NCI-H748 treated with DMSO at 0.1 percent for 48 hours (cell line): ENCODE measurements at regions not wholly inside any gene's neighbourhood (a gene's known extent, or its start where the extent isn't known, plus 50 kb on each side); places are given as distances from the start of the nearest gene placed in this dataset.

ENCODE experiments used
- DNase-seq: peaks from one replicate; lab custom pipeline; 2025; lab: John Stamatoyannopoulos, UW

DNA sequence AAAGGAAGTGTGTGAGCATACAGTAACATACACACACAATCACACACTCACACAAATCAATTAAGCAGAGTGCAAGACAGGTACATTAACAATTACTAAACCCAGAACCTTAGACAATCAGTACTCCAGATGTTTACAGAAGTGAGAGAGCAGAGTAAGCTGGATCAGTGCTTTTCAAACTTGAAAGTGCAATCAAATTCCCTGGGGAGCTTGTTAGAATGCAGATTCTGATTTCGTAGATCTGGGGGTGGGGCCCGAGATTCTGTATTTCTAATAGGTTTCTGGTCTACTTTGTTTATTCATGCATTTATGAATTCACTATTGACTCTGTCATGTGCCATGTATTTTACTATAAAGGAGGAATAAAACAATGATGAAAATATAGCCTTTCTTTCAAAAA lies 179.6 kb upstream of the PHYHIPL start:
- no peak for DNase-seq

DNA sequence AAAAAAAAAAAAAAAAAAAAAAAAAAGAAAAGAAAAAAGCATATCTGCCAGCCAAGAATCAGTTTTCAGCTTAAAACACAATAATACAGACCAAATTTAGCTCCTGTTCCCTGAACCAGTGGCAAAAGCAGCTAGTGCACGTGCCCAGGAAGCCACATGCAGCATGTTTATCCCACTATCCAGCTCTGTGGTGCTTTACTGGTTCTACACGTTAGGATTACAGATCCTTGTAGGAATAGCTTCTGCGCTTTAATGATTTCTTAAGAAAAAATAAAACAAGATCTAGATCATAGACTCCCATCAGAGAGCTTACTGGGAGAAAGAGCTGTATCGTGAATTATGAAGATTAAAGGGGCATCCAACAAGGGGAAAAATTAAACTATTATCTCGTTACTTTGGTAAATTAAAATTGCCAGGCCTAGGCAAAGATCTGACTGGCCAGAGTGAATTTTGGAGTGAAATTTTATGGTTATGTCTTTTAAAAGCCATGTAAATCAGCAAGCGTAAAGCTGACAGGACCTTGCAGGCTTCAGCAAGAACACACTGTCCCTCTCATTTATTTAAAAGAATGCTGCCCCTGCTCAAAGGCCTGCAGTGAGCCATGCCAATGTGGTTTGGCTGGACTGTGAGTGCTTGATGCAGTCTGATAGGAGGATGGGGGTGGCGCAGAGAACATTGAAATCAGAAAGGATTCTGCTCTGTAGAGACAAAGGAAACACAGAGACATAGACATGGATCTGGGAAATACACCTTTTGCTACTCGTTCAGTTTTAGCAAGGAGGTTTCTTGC lies 177.3 kb upstream of the PHYHIPL start:
- no peak for DNase-seq

DNA sequence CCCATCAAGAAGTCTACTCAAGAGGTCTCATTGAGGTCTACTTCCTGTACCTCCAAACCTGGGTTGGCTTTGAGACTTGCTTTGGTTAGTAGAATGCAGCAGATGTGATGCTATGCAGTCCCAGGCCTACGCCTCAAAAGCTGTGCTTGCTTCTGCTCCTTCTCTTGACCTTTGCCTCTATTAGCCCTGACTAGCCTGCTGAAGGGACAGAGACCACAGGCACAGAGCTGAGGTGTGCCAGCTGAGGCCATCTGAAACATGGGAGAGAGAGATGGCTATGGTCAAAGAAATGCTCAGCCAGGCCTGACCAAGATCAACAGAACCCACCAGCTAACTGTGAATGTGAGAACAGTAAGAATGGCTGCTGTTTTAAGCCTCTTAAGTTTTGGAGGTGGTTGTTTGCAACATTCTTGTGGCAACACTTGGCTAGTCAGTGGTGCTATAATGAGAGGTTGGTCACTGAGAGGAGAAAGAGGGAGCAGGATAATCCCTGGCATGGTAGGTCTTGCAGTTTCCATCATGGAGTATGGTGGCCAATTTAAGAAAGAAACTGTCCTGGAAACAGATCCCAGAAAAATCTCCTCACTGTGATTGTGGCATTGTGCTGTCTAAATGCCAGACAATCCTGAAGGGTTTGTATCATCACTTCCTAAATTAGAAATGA lies 176.1 kb upstream of the PHYHIPL start:
- no peak for DNase-seq

DNA sequence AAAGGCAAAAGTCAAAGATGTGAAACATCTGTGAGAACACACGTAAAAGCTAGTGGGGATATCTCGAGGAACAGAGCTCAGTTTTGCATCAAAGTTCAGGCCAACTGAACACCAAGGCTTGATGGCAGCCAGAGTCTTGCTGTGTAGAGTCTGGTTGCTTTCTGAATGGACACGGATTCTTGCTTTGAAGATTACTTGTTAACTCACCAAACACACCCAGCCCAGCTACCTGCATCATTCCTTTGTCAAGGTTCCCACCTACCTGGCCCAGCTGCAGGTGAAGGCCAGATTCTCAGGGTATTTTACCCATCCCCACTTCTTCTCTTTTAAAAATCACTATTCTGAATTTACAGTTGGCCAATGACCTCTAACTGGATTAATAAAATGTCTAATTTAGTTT lies 174.4 kb upstream of the PHYHIPL start:
- no peak for DNase-seq

DNA sequence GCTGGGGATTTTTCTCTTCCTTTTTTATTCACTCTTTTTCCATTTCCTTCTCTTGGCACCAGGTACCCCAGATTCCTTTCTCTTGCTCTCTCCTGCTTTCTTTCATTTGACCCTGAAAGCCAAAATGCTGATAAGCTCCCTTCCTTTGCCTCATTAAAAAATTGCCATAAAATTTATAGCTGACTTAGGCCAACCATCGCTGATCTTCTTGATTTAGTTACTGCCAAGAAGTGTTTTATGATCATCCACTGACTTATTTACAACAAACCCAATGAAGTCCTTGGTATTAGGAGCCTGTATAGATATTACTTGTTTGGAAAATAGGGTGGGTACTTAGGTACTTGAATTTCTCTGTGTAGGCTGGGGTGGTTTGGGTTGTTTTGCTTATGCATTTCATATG lies 173.2 kb upstream of the PHYHIPL start:
- no peak for DNase-seq

DNA sequence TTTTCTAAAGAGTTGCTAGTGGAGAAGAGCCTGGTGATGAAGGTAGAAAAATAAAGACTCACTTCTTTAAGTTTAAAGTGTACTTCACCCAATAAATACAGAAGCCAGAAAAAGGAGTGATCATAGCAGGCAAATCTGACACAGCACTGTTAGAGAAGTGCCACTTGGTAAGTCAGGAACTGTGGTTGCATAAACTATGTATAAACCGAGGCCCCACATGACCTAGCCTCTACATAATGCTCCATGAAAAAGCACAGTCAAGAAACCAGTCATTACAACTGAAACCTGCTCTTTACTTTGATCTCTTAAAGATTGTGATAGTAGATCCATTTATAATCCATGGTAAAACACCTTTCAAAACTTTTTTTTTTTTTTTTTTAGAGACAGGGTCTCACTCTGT lies 172.1 kb upstream of the PHYHIPL start:
- no peak for DNase-seq

DNA sequence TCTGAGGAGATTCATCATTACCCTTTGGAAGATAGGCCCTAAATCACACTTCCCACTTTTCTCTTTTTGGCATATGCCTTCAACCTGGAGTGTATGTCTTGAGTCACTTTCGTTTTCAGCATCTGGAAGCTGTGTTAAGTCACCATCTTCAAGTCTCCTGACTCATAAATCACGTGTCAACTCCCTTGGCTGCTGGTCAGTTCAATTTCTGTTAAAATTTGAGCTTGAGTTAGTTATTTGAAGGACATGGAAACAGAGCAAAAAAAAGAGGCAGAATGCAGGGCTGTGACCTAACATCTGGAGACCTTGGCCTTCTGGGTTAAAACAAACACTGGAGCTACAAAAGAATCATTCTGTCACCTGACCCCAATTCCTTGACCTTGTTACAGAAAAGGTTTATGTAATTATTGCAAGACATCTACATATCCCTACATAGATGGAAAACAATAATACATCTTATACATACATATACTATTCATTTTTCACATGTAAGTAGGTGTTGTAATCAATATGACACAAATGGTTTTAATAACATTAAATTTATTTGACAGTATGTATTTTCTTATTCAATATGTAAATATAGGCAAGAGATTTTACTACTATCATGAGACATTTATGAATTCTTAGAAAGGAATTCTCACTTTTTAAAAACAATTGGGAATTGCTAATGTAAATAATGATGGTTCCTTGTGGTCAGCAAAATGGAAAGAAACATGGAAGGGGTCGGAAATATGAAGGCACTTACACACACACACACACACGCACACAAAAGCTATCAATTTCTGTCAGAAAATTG lies 169.7 kb upstream of the PHYHIPL start:
- no peak for DNase-seq

DNA sequence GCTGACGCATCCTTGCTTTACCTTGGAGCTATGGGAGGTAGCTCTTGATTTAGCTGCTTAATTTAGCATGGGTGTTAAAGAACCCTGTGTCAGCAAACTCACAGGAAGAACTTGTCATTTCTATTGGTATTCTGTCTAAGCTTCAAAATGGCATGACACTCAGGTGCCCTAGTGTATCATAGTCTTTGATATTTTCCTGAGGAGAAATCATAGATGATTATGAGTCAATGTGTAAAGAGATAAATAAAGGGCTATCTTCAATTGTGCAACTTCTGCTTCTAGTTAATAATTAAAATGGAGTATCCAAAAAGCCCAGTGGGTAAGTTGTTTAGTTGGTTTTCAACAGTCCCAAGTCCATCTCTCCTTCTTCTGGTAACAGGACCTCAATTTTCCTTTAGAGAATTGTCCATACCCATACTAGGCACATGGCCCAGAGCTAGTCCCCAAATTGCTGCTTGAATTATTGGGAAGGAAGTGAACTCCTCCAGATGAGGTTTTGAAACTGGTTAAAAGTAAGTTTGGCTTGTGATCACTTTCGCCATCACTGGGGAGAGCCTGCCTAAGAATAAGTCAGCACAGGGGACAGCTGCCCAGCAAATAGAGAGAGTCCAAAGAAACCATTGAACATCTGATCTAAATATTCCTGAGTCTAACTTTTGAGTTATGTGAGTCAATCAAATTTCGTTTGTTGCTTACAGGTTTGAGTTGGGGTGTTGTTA lies 169.0 kb upstream of the PHYHIPL start:
- DNase-seq: no peak

DNA sequence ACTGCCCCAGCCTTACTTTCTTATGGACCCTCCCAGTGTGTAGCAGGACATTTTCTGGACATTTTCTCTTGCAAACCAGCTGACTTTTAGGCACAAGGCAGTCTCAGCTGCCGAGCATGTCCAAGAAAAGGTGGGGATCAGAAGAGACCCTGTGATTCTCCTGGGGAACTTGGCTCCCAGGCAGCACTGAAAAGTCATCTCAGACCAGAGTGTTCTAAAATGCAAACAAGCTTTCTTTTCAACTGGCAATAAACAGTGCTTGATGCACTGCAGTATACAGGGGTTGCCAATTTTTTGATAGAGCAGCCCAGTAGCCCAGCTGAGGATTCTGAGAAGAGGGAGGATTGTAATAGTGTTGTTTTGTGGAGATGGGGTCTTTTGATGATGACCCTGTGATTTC lies 168.0 kb upstream of the PHYHIPL start:
- DNase-seq: no peak

DNA sequence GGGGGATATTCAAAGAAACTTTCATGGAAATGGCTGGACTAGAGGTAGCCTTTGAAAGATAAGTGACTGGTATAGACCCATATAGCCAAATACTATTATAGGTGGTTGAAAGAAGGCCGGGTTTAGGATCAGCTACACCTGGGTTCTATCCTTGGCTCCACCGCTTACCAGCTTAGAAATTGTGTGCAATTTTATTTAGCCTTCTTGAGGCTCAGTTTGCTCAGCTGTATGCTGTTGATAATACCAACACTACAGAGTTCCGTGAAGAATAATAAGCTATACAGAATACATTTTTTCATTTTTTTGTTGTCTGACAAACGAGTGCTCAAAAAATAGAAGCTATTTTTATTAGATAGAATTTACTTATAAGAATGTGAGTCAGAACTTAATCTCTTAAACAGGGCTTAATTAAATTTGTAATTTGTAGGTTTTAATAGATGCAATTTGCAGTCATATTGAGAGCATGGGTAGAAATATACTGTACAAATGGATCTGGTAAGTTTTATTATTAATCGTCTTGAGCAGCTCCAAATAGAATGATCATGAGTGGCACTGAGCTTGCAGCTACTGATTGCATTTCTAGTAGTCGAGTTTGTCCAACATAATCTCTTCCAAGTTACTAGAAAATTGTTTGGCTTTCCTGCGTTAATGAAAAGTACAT lies 164.3 kb upstream of the PHYHIPL start:
- DNase-seq: no peak

DNA sequence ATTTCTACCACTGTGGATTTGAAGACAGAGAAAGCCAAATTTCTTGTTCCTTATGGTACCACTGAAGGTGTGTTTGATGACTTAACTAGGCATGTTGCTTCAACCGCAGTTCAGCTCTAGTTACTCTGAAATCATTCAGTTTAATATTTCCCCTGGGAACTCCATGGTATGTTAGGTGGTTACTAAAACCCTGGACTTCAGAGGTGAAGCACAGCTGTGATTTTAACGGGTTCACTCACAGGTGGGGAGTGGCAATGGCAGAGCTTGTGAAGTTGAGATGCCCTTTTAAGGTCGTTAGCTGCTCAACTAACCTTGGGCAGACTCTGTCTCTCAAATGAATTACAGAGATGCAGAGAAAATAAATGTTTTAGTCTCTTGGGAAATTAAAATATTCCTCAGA lies 163.6 kb upstream of the PHYHIPL start:
- no peak for DNase-seq

DNA sequence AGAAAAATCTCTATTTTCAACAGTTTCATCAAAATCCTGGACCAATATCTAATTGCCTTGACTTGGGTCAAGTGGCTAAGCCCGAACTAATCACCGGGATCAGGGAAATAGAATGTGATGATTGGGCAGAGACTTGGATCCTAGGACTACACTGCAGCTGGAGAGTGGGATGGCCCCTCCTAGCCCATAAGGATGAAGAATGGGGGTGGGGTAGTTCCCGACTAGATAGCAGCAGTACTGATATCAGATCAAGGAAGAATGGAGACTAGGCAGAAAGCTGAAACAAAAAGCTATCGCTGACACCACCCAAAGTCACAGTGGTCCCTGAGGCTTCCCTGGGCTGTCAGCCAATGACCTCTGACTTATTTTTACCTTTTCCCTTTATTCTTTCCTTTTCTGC lies 160.4 kb upstream of the PHYHIPL start:
- DNase-seq: no peak

DNA sequence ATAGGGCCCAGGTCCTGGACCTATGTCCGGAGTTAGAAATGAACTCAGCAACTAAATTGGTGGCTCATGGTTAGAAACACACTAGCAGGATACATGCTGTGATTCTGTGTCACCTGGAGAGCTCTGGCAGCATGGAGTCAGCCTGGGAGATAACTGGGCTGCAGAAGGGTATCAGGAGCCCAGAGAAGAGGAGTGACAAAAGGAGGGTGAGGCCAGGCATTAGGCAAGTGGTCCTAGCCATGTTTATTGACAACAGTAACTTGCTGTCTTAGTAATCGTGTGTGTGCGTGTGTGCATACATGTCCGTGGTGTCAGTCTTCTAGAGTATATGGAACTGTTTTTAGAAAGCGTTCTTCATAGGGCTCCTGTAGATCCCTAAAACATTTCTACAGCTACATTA lies 157.5 kb upstream of the PHYHIPL start:
- no peak for DNase-seq

DNA sequence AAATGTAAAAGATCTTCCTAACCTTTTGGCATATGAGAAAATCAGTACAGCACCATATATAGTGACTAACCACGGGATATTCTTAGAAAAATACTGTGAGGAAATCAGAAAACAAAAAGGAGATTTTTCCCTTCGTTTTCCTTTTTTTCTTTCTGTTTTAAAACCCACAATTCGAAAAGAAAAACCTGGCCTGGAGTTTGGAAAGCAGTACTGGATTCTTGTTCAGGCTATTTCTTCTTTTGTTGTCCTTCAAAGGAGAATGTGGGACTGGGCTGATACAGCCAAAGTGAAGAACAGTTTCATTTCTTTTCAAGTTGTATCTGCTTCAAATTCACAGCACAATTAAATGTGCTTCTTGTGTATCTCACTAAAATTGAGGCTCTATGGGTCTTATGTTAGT lies 156.8 kb upstream of the PHYHIPL start:
- no peak for DNase-seq

DNA sequence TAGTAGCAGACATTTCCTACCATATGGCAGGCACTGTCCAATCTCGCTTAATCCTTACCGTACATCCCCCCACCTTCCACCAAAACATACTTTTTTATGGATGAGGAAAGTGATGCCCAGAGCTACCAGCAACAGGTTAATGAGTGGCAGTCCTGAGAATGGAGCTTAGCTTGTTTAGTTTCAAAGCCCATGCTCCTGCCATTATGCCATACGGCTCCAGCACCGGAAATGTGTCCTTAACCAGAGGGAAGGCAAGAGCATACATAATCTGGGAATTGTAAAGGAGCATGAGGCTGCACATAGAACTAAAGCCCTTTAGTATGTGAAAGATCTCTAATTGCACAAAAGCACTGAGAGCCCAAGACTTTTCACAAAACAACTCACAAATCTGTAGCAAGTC lies 155.9 kb upstream of the PHYHIPL start:
- DNase-seq: no peak

DNA sequence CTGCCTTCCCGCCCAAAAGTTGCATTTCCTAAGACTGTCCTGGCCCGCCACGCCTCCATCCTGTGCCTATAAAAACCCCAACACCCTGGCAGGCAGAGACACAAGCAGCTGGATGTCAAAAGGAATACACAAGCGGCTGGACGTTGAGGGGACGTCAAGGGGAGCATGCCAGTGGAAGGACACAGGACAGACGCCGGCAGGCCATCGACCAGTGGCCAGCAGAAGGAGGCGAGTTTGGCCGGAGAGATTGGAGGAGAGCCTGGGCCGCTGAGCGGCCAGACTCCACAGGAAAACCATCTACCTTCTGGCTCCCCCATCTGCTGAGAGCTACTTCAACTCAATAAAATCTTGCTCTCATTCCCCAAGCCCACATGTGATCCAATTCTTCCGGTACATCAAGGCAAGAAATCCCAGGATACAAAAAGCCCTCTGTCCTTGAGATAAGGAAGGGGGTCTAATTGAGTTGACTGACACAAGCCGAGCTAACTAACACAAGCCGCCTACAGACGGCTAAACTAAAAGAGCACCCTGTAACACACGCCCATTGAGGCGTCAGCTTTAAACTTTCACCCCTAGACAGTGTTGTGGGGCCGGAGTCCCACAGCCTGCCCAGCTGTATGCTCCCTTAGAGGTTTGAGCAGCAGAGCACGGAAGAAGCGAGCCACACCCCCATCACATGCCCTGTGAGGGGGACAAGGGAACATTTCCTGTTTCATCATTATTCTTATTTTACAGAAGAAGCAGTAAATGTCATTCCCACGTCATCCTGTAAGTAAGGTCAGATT lies 150.3 kb upstream of the PHYHIPL start:
- no peak for DNase-seq

DNA sequence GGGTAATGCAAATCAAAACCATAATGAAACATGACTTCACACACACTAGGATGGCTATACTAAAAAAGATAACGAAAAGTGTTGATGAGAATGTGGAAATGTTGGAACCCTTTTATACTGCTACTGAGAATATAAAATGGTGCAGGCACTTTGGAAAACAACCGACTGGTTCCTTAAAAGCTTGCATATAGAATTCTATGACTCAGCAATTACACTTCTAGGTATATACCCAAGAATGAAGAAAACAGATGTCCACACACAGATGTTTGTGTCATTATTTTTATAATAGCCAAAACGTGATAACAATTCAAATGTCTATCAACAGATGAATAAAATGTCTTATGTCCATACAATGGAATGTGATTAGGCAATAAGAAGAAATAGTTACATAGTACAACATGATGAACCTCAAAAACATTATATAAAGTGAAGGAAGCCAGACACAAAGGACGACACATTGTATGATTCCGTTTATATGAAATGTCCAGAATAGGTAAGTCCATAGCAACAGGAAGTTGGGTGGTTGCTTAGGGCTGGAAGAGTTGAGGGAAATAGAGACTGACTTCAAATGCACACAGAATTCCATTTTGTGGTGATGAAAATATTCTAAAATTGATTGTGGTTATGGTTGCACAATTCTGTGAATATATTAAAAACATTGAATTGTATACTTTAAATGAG lies 148.3 kb upstream of the PHYHIPL start:
- DNase-seq: no peak

DNA sequence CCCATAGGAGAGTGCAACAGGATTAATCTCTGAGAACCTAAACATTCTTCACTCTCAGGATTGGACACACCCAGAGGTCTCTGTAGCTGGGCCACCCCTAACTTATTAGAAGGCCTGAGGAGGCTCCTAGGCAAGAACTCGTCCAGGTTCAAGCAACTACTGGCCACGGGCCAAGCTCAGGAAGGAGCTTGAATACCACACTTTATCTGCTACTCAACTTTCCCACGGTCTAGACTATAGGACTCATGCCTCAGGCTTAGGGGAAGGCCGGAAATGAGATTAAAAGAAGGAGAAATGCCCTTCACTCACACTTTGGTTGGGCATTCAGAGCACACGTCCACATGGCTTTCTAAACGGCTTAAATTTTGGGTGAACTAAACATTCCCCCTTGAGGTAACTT lies 142.8 kb upstream of the PHYHIPL start:
- no peak for DNase-seq

DNA sequence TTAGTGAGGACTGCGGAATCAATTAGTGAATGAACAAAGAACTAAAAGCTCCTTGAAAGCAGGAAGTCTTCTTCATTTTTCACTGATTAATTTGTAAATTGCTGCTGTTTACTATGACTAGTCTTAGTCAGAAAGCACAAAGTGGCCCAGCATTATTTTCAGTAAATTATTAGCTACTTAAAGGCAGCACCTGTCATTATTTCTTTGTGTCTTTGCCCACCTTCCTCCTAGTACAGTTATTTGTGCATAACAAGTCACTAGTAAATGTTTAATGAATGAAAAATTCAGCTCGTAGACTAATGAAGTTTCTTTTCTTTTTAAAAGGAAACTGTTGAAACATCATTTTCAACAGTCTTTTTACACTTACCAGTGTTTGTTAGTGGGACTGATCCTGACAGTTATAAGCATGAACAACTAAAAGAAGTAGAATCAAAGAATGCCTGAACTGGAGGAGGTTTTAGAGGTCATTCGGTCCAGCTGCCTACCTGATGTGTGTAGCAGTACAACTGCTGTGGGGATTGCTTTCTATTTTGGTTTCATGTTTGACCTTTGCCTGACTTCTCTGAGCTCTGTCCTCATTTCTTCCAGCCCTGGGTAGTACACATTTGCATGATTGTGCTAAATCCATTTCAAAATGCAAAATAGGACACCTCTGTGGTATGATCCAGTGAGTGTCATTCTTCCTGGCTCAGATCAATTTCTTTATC lies 140.0 kb upstream of the PHYHIPL start:
- no peak for DNase-seq

DNA sequence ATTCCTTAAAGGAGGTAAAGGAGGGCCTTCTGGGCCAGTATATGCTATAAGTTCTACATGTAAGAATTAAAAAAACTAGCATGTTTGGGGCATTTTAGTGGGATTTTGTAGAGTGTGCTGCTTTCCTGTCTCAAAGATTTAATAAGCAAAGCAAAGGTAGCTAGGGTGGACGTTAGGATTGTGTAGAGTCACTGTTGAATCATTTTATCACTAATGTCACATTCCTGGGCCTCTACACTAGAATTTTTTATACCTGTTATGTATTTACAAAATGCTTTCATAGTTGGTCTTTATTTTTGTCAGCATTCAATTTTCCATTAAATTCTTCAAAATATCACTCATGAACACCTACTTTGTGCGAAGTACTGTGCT lies 139.4 kb upstream of the PHYHIPL start:
- no peak for DNase-seq
